ENCODE measurements at regions not wholly inside any gene's neighbourhood (a gene's known extent, or its start where the extent isn't known, plus 50 kb on each side); places are given as distances from the start of the nearest gene placed in this dataset.

- DNase-seq = no peak
- in situ Hi-C loops (cut with HindIII; ENCODE audit: low pct_ligation_motif_present, low pct_unique_long_range_greater_than_20kb, low sequenced_read_pairs) = no loop called here
Measured at GRCh38 chr18:26708806-26709716, 156.4 kb downstream of the AQP4 start.

GRCh38 chr18:26706911-26707351 lies 158.6 kb downstream of the AQP4 start:
- DNase-seq = no peak
- in situ Hi-C loops (cut with HindIII; ENCODE audit: low pct_ligation_motif_present, low pct_unique_long_range_greater_than_20kb, low sequenced_read_pairs) = no loop called here

GRCh38 chr18:26705757-26706156 lies 157.4 kb upstream of the KCTD1 start:
- DNase-seq = no peak
- in situ Hi-C loops (cut with HindIII; ENCODE audit: low pct_ligation_motif_present, low pct_unique_long_range_greater_than_20kb, low sequenced_read_pairs) = no loop called here

DNA sequence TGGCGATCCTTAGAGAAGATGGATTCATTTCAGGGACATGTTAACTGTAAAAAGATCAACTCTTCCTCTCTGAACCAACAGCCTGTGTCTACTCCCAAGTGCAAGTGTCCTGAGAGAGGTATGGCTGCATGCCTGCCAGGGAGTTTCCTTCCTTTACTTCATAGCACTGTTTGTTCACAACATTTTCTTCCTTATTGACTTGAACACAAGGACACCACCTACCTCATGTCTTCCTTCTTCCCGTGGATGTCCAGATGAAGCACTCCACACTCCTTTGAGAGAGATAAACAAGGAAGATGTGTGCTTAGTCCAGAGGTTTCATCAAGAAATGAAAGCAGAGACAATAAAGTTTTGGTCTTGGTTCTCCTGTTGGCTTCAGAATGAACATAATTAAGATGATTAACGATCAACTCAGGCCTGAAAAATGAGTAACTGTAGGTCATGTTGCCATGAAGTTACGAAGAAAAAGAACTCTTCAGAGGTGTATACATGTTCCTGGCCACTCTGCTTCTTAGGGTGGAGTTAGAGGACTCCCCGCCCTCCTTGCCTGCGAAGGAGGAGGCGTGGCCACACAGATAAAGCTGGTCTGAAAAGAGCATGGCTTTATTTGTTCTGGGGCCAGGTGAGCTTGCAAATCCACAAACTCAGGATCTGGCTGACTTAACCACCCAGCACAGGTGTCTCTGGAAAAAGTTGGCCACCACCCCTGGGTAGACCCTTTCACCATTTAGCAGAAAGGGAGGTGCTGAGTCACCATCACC lies 155.0 kb upstream of the KCTD1 start:
- in situ Hi-C loops (cut with HindIII; ENCODE audit: low pct_ligation_motif_present, low pct_unique_long_range_greater_than_20kb, low sequenced_read_pairs) = no loop called here
- DNase-seq = no peak

- no peak for DNase-seq
- in situ Hi-C loops (cut with HindIII; ENCODE audit: low pct_ligation_motif_present, low pct_unique_long_range_greater_than_20kb, low sequenced_read_pairs) = no loop called here
Measured at GRCh38 chr18:26702086-26702485, 153.7 kb upstream of the KCTD1 start.

DNA sequence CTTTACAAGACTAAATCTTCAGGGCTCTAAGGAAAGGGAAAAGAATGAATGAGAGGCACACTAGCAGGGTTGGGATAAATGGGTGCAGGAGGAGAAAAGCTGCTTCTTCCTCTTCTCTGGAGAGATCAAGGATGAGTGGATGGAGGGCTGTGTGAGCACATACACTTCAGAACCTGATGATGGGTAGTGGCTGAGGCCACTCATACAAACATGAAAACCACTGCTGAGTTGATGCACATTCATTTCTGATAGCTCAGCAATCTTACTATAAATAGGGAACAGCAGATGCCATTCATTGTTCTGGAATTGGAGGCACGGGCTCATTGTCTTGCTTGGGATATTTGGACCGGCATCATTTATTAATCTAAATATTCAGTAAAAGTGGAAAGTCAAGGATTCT lies 152.4 kb upstream of the KCTD1 start:
- DNase-seq = no peak
- in situ Hi-C loops (cut with HindIII; ENCODE audit: low pct_ligation_motif_present, low pct_unique_long_range_greater_than_20kb, low sequenced_read_pairs) = no loop called here

DNA sequence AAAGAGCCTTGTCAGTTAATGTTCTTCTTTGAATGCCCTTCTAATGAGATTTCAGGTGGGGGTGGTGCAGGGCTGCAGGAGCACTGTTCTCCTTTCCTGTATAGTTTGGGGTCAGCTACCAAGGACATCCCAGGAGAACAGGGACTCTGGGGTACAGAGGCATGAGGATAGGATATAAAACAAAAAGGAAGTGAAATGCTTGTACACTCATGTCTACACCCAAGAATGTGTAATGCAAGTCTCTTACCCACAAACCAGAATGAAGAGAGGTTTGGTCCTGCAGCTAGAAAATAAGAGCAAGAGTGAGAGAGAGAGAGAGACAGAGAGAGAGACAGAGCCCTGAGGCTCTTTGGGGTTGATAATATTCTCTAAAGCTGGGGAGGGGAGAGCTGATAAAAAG lies 151.8 kb upstream of the KCTD1 start:
- in situ Hi-C loops (cut with HindIII; ENCODE audit: low pct_ligation_motif_present, low pct_unique_long_range_greater_than_20kb, low sequenced_read_pairs) = no loop called here
- DNase-seq = no peak

DNA sequence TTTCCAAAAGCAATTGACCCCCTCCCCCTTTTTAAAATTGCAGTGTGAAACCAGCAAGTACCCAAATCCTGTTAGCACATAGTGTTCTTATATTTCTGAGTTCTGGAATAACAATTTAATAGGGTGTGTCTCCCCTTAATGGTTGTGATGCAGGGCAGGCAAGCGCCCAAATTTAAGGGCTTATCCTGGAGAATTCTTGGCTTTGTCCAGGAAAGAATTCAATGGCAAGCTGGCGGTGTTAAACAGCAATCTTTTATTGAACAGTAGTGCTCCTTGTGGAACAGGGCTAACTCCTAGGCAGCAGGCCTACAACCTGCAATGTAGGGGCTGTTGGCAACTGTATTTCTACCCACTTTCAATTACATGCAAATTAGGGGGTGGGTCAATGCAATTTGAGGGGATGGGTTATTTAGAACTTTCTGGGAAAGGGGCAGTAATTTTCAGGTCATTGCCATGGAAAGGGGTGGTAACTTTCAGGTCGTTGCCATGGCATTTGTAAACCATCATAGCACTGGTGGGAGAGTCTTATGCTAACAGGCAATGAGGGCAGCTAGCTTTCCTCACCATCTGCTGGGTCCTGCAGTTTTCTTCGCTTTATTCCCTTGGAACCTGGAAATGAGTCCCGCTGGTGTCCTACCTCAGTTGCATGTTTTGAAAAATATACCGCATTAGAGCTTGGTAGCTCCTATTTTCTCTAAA lies 149.0 kb upstream of the KCTD1 start:
- no peak for DNase-seq
- in situ Hi-C loops (cut with HindIII; ENCODE audit: low pct_ligation_motif_present, low pct_unique_long_range_greater_than_20kb, low sequenced_read_pairs) = no loop called here

GRCh38 chr18:26696786-26697185 lies 148.4 kb upstream of the KCTD1 start:
- no peak for DNase-seq
- in situ Hi-C loops (cut with HindIII; ENCODE audit: low pct_ligation_motif_present, low pct_unique_long_range_greater_than_20kb, low sequenced_read_pairs) = no loop called here

- no peak for DNase-seq
- in situ Hi-C loops (cut with HindIII; ENCODE audit: low pct_ligation_motif_present, low pct_unique_long_range_greater_than_20kb, low sequenced_read_pairs) = no loop called here
Measured at GRCh38 chr18:26696308-26696707, 148.0 kb upstream of the KCTD1 start.

DNA sequence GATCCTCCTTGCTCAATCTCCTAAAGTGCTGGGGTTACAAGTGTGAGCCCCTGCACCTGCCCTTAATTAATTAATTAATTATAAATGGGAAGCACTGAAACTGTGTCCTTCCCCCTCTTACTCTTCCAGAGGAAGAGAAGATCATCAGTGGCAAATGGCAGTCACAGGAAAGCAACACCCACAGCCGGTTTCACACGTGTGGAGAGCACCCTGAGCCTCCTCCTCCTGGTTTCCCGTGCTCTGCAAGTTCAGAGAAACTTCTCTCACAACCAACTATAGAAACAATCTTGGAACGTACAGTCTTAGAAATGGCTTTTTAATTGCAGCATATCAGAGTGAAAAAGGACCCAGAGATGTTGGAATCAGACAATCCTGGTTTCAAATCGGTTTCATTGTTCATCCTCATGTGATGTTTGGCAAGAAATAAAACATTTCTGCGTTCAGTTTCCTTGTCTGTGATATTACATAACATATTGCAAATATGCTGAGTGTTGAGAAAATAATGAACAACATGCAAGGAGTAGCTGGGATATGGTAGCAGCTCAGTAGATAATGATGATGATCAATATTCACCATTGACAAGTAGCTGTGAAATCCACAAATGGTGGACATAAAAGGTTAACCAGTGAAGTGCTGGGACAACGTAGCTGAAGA lies 141.0 kb upstream of the KCTD1 start:
- in situ Hi-C loops (cut with HindIII; ENCODE audit: low pct_ligation_motif_present, low pct_unique_long_range_greater_than_20kb, low sequenced_read_pairs) = no loop called here
- no peak for DNase-seq

DNA sequence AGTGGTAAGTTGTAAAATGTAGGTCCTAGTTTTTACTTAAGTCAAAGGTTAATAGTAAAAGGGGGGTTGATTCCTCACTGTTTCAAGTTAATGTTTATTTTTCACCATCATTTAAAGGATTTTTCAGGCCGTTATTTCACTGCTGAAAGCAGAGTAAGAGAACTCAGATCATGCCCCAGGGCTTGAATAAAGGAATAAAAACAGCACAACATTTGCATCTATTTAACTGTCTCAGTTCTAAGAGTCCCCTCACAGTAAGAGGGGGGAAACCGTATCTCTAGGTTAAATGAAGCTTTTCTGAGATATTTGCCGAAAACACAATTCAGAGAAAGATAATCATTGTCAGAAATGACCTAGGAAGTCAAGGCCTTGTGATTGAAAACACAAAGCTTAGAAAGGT lies 138.2 kb upstream of the KCTD1 start:
- in situ Hi-C loops (cut with HindIII; ENCODE audit: low pct_ligation_motif_present, low pct_unique_long_range_greater_than_20kb, low sequenced_read_pairs) = no loop called here
- DNase-seq = no peak

- DNase-seq = no peak
- in situ Hi-C loops (cut with HindIII; ENCODE audit: low pct_ligation_motif_present, low pct_unique_long_range_greater_than_20kb, low sequenced_read_pairs) = no loop called here
Measured at GRCh38 chr18:26685438-26686157, 137.2 kb upstream of the KCTD1 start.

DNA sequence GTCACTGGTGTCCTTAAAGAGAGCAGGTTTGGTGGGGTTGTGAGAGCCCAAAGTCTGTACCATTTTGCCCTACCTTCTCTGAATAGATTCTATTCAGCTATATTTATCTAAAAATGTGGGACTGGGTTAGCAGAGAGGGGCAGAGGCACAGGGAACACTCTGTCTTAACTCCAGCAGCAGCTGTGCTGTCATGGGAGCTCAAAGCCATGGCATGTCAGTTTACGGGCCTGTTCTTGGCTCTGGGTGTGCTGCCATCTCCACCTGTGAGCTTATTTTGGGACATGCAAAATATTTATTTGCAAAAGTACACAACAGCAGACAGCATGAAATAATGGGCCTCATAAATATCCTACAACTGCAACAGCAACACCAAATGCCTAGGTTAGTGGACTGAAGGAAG lies 129.6 kb upstream of the KCTD1 start:
- DNase-seq = no peak
- in situ Hi-C loops (cut with HindIII; ENCODE audit: low pct_ligation_motif_present, low pct_unique_long_range_greater_than_20kb, low sequenced_read_pairs) = no loop called here

GRCh38 chr18:26667046-26667445 lies 118.7 kb upstream of the KCTD1 start:
- DNase-seq = no peak
- in situ Hi-C loops (cut with HindIII; ENCODE audit: low pct_ligation_motif_present, low pct_unique_long_range_greater_than_20kb, low sequenced_read_pairs) = no loop called here

DNA sequence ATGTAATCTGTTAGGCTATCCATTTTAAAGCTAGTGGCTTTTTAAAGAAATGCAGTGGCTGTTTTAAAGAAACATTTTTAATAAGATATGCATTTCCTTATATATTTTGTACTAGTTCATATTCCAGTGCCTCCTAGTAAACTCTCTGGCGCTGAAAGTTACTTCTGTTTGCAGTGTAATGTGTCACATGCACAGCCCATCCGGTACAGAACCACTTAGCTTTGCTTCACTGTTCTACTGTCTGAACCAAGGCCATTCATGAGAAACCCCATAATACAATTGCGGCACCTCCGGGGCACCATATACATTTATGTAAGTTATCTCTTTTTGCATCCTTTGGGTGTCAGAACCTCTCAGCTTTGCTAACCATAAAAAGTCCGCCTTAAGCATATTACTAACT lies 114.6 kb upstream of the KCTD1 start:
- in situ Hi-C loops (cut with HindIII; ENCODE audit: low pct_ligation_motif_present, low pct_unique_long_range_greater_than_20kb, low sequenced_read_pairs) = no loop called here

GRCh38 chr18:26657631-26658581 lies 109.6 kb upstream of the KCTD1 start:
- in situ Hi-C loops (cut with HindIII; ENCODE audit: low pct_ligation_motif_present, low pct_unique_long_range_greater_than_20kb, low sequenced_read_pairs) = no loop called here
- peak; percentile 9 for DNase-seq

More for the DNA sequence above, 114.6 kb upstream of the KCTD1 start:
- DNase-seq = no peak

Data from ACHN (cell line).